Anterior cingulate cortex (tissue), 58 donors: ENCODE measurements at regions not wholly inside any gene's neighbourhood (a gene's known extent, or its start where the extent isn't known, plus 50 kb on each side); places are given as distances from the start of the nearest gene placed in this dataset.

Experiments
- DNase-seq, 58 donors: peaks; one replicate each; lab custom pipeline; 2025; lab: John Stamatoyannopoulos, UW

- no peak for DNase-seq
Observed at GRCh38 chr11:104547996-104548661, 350.1 kb downstream of the CASP12 start.

GRCh38 chr11:104546501-104546900 lies 351.8 kb downstream of the CASP12 start:
- no peak for DNase-seq

- no peak for DNase-seq
Observed at GRCh38 chr11:104541701-104542100, 356.6 kb downstream of the CASP12 start.

GRCh38 chr11:104538313-104538712 lies 359.9 kb downstream of the CASP12 start:
- DNase-seq, result no peak

- no peak for DNase-seq
Observed at GRCh38 chr11:104534278-104534677, 364.0 kb downstream of the CASP12 start.

DNA sequence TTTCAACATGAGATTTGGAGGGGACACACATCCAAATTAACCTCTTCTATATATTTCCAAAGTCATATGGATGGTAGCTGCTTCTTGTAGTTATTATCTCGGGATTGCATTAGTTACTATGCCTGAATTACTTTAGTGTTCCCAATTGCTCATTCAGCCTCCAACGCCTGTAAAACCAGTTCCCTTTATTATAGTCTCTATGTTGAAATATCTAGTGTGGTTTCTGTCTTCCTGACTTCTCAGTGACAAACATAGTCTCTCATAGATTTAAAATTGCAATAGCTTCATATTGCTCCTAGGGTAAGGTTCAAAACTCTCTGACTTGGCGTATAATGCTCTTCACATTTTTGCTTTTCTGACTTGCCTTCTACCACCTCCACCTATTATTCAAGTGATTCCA lies 366.4 kb downstream of the CASP12 start:
- DNase-seq, result no peak

- no peak for DNase-seq
Observed at GRCh38 chr11:104531075-104531474, 367.1 kb upstream of the PDGFD start.

DNA sequence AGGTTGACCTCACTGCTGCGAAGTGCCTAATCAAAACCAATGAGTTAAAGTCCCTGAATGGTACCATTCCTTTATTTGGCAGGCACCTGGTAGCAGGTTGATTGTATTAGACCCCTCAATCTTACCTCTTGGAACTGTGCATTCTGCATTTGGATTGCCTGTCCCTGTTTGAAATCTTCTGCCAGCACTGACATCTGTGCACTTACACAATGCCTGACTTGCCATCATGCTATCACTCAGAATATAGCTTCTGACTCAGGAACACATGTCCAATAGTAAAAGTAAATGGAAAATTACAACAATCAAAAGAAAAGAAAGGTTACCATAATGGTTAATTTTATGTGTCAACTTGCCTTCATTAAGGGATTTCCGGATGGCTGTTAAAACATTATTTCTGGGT lies 366.0 kb upstream of the PDGFD start:
- DNase-seq, result peak in 5 of 58 donors; percentile 1 to 15 (median 8)

- DNase-seq, result no peak
Observed at GRCh38 chr11:104529213-104529612, 365.3 kb upstream of the PDGFD start.

DNA sequence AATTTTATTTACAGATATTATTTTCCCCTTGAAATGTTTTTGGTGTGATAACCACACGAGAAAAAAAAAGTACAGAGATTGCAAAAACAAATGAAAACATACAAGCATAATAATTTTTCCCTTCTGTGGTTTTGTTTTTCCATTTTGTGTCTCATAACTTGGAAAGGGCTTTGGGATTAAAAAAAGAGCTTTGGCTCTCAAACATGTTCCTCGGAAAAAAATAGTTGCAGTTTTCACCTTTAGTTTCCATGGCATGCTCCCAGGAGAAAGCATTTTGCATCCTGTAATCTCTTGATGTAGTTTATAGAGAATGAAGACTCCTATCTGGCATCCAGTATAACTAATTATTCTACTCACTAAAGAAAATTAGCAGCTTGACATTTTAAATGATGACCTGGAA lies 362.1 kb upstream of the PDGFD start:
- DNase-seq, result no peak

DNA sequence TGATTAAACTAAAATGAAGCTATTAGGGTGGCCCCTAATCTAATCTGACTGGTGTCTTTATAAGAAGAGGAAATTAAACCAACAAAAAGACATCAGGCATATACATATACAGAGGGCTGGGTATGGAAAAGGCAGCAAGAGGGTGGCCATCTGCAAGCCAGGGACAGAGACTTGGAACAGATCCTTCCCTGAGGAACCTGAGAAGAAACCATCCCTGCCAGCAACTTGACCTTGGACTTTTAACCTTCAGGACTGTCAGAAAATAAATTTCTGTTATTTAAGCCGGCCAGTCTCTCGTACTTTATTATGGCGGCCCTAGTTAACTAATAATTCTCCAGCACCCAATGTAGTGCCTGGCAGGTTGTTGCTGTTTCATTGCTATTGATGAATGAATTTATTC lies 361.5 kb upstream of the PDGFD start:
- DNase-seq, result no peak

GRCh38 chr11:104524254-104524653 lies 360.3 kb upstream of the PDGFD start:
- DNase-seq, result no peak

DNA sequence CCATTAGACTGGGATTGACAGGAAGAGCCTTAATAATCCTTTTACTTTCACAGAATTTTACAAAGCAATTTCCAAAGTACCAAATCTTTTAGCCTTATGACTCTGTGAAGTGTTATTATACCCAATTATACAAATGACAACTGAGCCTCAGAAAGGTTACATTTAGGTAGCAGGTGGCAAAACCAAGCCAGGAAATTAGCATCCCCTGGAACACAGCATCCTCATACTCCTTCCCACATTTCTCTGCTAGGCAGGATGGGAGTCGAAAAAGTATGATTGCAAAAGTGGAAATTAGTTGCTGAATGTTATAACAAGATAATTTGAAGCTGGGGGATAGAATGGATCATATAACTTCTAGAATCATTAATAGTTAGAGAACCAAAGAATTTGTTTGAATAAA lies 359.7 kb upstream of the PDGFD start:
- DNase-seq, result no peak

DNA sequence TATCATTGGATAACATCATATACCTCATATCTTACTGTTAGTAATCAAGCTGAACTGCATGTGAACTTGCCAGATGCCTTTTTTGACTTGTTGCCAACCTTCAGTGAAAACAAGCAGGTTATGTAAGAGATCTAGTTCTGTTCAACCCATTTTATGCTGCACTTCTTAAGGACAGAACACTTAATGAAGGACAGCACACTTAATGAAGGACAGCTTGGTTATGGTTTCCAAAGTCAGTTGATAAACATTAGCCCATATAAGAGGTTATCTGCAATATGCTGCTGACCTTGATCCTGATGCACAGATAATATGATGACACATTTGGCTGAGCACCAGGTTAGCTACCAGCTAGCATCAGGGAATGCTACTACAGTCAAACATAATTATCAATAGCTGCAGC lies 358.7 kb upstream of the PDGFD start:
- no peak for DNase-seq

GRCh38 chr11:104522123-104522522 lies 358.2 kb upstream of the PDGFD start:
- DNase-seq, result no peak

GRCh38 chr11:104510169-104510568 lies 346.2 kb upstream of the PDGFD start:
- DNase-seq, result no peak

DNA sequence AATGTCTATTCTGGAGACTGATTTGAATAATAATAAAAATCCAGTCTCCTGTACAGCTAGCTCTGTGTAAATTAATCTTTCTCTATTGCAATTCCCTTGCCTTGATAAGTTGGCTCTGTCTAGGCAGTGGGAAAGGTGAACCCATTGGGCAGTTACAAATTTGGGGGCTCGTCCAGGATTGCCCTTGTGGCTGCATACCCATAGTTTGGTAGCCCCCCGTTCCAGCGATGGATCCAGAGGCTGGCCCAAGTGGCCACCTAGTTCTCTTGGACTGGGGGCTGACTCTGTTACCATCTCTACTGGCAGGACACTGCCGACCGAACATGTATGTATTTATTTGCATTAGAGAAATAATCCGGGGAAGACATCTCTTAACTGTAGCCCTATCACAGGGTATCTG lies 326.2 kb upstream of the PDGFD start:
- DNase-seq, result no peak

DNA sequence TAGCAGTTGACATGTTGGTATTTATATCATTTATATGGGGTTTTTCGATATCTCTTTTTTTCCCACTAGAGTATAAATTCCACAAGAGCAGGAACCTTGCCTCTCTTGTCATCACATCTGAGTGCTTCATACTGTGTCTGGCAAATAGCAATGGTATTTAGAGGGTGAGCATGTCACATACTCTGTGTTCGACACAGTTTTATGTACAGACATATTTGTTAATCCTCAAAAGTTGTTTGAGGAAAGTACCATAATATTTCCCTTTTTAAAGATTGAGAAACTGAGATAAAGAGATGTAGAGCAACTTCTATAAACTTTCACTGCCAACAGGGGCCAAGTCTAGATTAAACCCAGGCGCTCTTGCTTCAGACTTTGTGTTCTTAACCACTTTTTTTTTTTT lies 324.6 kb upstream of the PDGFD start:
- no peak for DNase-seq

DNA sequence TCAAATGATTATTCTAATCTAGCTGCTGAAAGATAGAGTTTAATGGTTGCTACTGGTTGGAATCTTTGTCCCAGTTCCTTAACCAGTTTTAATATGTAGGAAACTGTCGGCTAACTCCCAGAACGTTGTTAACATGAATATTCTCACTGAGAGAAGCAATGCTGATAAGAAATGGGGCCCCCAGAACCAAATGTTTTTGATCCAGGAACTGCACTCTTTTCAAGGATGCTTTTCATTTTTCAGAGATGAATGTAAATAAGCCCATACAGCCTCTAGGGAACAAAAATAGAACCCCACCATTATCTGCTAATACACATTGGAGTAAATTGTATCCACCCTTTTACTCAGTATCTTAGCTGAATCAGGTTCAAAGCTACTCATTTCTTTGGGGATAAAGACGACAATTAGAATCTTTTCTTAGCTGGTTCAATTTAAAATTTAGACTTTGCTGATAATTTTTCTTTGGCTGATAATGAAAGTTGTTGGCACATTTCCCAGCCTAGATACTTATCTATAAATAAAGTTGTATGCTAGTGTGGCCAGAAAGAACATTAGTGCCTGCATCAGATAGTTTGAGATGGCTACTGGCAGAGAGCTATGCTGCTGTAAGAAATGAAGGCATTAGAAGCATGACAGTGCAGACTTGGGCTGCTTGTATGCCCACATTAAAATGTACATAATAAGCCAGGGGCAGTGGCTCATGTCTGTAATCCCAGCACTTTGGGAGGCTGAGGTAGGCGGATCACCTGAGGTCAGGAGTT lies 323.3 kb upstream of the PDGFD start:
- no peak for DNase-seq

DNA sequence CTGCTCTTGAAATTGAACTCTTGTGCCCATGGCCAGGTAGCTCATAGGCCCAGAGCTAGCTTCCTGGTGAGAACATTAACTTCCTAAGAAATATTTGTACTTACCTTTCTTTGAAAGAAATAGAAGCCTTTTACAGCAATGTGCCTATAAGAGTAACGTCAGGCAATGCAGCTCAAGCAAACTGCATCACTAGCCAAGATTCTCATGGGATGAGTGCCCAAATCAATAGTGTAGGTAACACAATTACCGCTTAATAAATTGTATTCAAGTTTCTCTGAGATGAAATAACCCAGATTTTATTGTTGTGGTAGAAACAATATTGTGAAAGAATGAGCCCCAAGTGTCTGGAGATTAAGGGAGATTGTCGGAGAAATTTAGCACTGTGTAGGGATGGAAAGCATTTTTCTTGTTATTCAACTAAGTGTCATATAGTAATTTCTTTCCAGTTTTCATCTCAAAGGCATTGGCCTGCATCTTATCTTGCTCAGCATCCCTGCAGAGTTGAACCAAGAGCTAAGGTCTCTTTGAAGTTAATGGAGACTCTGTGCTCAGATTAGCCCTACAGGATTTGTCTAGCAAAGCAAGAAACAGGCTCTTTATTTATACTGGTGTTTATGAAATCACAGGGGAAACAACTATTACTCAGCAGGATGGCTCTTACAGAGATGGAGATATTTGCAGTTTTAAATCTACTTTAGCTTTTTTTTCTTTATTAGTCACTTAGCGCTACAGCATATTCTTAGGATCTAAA lies 321.0 kb upstream of the PDGFD start:
- no peak for DNase-seq

- DNase-seq, result no peak
Observed at GRCh38 chr11:104476898-104477297, 313.0 kb upstream of the PDGFD start.

- no peak for DNase-seq
Observed at GRCh38 chr11:104476454-104476853, 312.5 kb upstream of the PDGFD start.
